OCI-LY3 (cell line): ENCODE measurements at regions not wholly inside any gene's neighbourhood (a gene's known extent, or its start where the extent isn't known, plus 50 kb on each side); places are given as distances from the start of the nearest gene placed in this dataset.

Source experiments
- EZH2phosphoT487 ChIP-seq: fragments of 200-600 bp; shearing (Covaris generic); IDR thresholded peaks from 2 replicates; pipeline ENCODE4 v1.6.1; 2018; ENCODE audit warnings: antibody characterized with exemption, mixed run types, low read depth
- TF ChIP-seq, protein P1 (sequence below): fragments of 200-600, 300-600 bp; sonication (generic); IDR thresholded peaks from 2 replicates; pipeline ENCODE4 v1.5.1; 2014; ENCODE audit warnings: antibody characterized with exemption, low read length, low read depth

DNA sequence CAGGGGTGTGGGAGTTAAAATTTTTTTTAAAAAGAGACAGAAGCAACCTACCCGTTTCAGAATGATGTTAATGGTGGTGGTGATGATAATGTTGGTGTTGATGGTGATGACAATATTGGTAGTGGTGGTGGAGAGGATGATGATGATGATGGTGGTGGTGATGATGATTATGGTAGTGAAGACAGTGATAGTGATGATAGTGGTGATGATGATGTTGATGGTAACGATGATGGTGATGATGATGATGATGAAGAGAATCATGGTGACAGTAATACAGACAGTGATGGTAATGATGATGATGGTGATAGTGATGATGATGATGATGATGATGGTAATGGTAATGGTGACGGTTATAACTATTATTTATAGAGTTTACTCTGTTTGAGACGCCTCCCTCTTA lies 117.6 kb downstream of the ICE1 start:
- TF ChIP-seq, protein P1, sequence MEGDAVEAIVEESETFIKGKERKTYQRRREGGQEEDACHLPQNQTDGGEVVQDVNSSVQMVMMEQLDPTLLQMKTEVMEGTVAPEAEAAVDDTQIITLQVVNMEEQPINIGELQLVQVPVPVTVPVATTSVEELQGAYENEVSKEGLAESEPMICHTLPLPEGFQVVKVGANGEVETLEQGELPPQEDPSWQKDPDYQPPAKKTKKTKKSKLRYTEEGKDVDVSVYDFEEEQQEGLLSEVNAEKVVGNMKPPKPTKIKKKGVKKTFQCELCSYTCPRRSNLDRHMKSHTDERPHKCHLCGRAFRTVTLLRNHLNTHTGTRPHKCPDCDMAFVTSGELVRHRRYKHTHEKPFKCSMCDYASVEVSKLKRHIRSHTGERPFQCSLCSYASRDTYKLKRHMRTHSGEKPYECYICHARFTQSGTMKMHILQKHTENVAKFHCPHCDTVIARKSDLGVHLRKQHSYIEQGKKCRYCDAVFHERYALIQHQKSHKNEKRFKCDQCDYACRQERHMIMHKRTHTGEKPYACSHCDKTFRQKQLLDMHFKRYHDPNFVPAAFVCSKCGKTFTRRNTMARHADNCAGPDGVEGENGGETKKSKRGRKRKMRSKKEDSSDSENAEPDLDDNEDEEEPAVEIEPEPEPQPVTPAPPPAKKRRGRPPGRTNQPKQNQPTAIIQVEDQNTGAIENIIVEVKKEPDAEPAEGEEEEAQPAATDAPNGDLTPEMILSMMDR = no peak
- TF ChIP-seq EZH2phosphoT487 = no peak
